ENCODE measurements at regions not wholly inside any gene's neighbourhood (a gene's known extent, or its start where the extent isn't known, plus 50 kb on each side); places are given as distances from the start of the nearest gene placed in this dataset.

GRCh38 chr21:16324630-16325029 lies 594.8 kb downstream of the USP25 start:
- TF ChIP-seq CTCF (IDR thresholded peaks at IDR 0.05) (no peak), POLR2A (IDR thresholded peaks at IDR 0.05) (no peak)
